ENCODE measurements at regions not wholly inside any gene's neighbourhood (a gene's known extent, or its start where the extent isn't known, plus 50 kb on each side); places are given as distances from the start of the nearest gene placed in this dataset.
"Not testable (repeated sequence)": the region's sequence is repeated elsewhere in the genome, so short reads cannot be mapped to it uniquely, and the experiment has no call there.

- H3K4me1 ChIP-seq; H3K27me3 ChIP-seq; H3K27ac ChIP-seq; intact Hi-C loops (cut with DNase I); H3K9me3 ChIP-seq; DNase-seq (ENCODE audit: extremely low spot score in 2 of 2); H3K36me3 ChIP-seq; H3K4me3 ChIP-seq: not testable (repeated sequence)
Measured at GRCh38 chr19:23984911-23985310, 70.2 kb downstream of the ZNF726 start.

- H3K27me3 ChIP-seq, result no peaks in the 10 kb centered on the region
- TF ChIP-seq CTCF (IDR thresholded peaks at IDR 0.05), result no peak
- TF ChIP-seq POLR2A (IDR thresholded peaks at IDR 0.05), result no peak
- TF ChIP-seq POLR2AphosphoS5 (IDR thresholded peaks at IDR 0.05; ENCODE audit: insufficient read depth in 1 of 2, low read depth in 1 of 2), result no peak
- no peak overlapping the region for H3K4me3 ChIP-seq
- no peaks in the 10 kb centered on the region for H3K4me1 ChIP-seq
- DNase-seq (ENCODE audit: extremely low spot score in 2 of 2), result no peak
- intact Hi-C loops (cut with DNase I), result no loop called here
- H3K36me3 ChIP-seq, result no peaks in the 10 kb centered on the region
- peaks cover 3% of the 10 kb centered on the region for H3K9me3 ChIP-seq
- H3K27ac ChIP-seq, result no peak overlapping the region
Measured at GRCh38 chr19:23986623-23987022, 71.9 kb downstream of the ZNF726 start.

- intact Hi-C loops (cut with DNase I), result no loop called here
- TF ChIP-seq CTCF (IDR thresholded peaks at IDR 0.05), result no peak
- TF ChIP-seq POLR2AphosphoS5 (IDR thresholded peaks at IDR 0.05; ENCODE audit: insufficient read depth in 1 of 2, low read depth in 1 of 2), result peak in 1 of 2 donors; percentile 13
- no peaks in the 10 kb centered on the region for H3K27me3 ChIP-seq
- H3K36me3 ChIP-seq, result no peaks in the 10 kb centered on the region
- H3K4me1 ChIP-seq, result peaks cover 4% of the 10 kb centered on the region
- no peak overlapping the region for H3K4me3 ChIP-seq
- H3K27ac ChIP-seq, result no peak overlapping the region
- no peak for DNase-seq (ENCODE audit: extremely low spot score in 2 of 2)
- H3K9me3 ChIP-seq, result peaks cover 3% of the 10 kb centered on the region
Measured at GRCh38 chr19:23991170-23991569, 76.5 kb downstream of the ZNF726 start.

GRCh38 chr19:23992348-23992747, 77.7 kb downstream of the ZNF726 start:
- Histone ChIP-seq H3K36me3 (no peaks in the 10 kb centered on the region), H3K4me1 (peaks cover 4% of the 10 kb centered on the region), H3K27me3 (no peaks in the 10 kb centered on the region), H3K4me3 (no peak overlapping the region), H3K9me3 (peaks cover 3% of the 10 kb centered on the region), H3K27ac (no peak overlapping the region)
- intact Hi-C loops (cut with DNase I), result no loop called here
- TF ChIP-seq POLR2A (IDR thresholded peaks at IDR 0.05) (no peak), CTCF (IDR thresholded peaks at IDR 0.05) (no peak), POLR2AphosphoS5 (IDR thresholded peaks at IDR 0.05; ENCODE audit: insufficient read depth in 1 of 2, low read depth in 1 of 2) (no peak)
- no peak for DNase-seq (ENCODE audit: extremely low spot score in 2 of 2)

GRCh38 chr19:23993440-23993839, 78.8 kb downstream of the ZNF726 start:
- no peak for TF ChIP-seq CTCF (IDR thresholded peaks at IDR 0.05)
- Histone ChIP-seq H3K4me1 (peaks cover 4% of the 10 kb centered on the region), H3K27ac (no peak overlapping the region), H3K36me3 (no peaks in the 10 kb centered on the region), H3K4me3 (no peak overlapping the region), H3K27me3 (no peaks in the 10 kb centered on the region), H3K9me3 (peaks cover 3% of the 10 kb centered on the region)
- intact Hi-C loops (cut with DNase I), result no loop called here
- DNase-seq (ENCODE audit: extremely low spot score in 2 of 2), result no peak

- intact Hi-C loops (cut with DNase I), result no loop called here
- DNase-seq (ENCODE audit: extremely low spot score in 2 of 2), result no peak
- no peak for TF ChIP-seq POLR2AphosphoS5 (IDR thresholded peaks at IDR 0.05; ENCODE audit: insufficient read depth in 1 of 2, low read depth in 1 of 2)
- no peak for TF ChIP-seq POLR2A (IDR thresholded peaks at IDR 0.05)
- no peak for TF ChIP-seq CTCF (IDR thresholded peaks at IDR 0.05)
- Histone ChIP-seq H3K27me3 (no peaks in the 10 kb centered on the region), H3K9me3 (no peaks in the 10 kb centered on the region), H3K27ac (no peak overlapping the region), H3K36me3 (no peaks in the 10 kb centered on the region), H3K4me3 (no peak overlapping the region), H3K4me1 (peaks cover 4% of the 10 kb centered on the region)
Measured at GRCh38 chr19:23996549-23996948, 81.9 kb downstream of the ZNF726 start.

All from vagina (tissue), 2 donors.